ENCODE measurements at regions not wholly inside any gene's neighbourhood (a gene's known extent, or its start where the extent isn't known, plus 50 kb on each side); places are given as distances from the start of the nearest gene placed in this dataset.
"Not testable (repeated sequence)": the region's sequence is repeated elsewhere in the genome, so short reads cannot be mapped to it uniquely, and the experiment has no call there.

DNA sequence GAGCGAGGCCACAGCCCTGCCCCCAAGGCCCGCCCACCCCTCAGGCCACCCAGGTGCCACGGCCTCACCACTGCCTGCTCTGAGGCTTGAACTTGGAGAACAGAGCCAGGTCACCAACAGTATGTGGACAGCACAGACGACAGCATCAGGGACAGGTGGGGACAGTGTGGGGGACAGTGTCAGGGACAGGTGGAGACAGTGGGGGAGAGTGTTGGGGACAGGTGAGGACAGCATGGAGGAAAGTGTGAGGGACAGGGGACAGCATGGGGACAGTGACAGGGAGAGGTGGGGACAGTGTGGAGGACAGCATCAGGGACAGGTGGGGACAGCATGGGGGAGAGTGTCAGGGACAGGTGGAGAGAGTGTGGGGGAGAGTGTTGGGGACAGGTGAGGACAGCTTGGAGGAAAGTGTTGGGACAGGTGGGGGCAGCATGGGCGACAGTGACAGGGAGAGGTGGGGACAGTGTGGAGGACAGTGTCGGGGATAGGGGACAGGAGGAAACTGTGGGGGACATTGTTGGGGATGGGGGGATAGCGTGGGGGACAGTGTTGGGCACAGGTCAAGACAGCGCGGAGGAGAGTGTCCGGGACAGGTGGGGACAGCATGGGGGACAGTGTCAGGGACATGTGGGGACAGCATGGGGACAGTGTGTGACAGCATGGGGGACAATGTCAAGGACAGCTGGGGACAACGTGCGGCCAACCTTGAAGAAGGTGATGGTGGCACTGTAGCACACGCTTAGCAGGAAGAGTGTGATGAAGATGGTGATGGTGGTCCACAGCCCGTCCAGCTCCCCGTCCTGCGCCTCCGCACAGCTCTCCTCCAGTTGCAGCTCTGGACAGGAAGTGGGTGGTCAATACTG, 114.9 kb downstream of the TMEM121 start:
- no peak for DNase-seq

DNA sequence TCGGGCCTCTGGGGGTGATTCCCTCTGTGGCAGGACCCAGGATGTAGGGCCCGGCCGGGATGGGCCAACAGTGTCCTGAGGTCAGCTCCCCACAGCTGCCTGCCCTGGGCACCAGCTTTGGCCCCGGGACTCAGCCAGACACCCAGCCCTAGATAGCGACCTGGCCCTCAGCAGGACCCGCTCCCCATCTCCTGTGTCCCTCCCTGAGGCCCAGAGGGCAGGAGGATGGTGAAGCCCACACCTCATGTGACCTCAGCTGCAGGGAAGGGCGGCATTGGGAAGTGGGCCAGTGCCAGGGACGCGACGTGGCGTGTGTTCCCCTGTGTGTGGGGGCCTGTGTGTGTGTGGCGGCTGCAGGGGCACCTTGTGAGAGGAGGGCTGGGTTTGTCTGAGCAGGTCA, 115.6 kb downstream of the TMEM121 start:
- not testable (repeated sequence) for DNase-seq

DNA sequence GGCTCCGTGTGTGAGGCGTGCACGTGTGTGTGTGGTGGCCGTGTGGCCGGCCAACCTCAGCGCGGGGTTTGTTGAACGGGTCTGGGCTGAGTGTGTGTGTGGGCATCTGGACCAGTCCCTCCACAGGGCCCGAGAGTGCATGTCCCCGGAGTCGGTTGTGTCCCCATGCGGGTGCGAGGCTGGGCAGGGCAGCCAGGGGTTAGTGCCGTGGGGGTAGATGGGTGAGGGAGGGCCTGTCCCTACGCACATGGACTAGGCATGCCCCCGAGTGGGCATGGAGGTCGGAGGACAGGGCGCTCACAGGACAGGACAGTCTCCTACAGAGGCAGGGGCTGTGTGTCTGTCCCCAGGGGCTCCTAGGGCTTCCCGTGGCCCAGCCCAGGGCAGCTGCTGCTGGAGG, 116.1 kb downstream of the TMEM121 start:
- not testable (repeated sequence) for DNase-seq

DNA sequence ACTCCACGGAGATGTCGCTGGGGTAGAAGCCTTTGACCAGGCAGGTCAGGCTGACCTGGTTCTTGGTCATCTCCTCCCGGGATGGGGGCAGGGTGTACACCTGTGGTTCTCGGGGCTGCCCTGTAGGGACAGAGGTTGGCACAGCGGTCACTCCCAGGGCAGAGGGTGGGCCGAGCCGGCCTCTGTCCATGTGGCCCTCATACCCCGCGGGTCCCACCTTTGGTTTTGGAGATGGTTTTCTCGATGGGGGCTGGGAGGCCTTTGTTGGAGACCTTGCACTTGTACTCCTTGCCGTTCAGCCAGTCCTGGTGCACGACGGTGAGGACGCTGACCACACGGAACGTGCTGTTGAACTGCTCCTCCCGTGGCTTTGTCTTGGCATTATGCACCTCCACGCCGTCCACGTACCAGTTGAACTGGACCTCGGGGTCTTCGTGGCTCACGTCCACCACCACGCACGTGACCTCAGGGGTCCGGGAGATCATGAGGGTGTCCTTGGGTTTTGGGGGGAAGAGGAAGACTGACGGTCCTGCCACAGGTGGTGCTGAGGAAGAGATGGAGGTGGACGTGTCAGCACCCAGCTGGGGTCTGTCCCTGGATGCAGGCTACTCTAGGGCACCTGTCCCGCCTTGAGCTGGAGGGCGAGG, 117.1 kb downstream of the TMEM121 start:
- not testable (repeated sequence) for DNase-seq

DNA sequence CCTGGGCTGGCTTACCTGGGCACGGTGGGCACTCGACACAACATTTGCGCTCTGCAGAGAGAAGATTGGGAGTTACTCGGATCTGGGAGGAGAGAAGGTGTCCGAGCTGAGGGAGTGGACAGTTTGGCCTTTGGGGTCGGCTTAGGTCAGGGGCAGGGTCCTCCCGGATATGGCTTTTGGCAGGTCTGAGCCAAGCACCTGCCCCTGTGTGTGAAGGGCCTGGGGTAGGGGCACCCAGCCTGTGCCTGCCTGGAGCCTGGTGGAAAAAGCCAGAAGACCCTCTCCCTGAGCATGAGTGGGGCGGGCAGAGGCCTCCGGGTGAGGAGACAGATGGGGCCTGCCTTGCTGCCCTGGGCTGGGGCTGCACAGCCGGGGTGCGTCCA, 117.7 kb downstream of the TMEM121 start:
- DNase-seq = not testable (repeated sequence)

DNA sequence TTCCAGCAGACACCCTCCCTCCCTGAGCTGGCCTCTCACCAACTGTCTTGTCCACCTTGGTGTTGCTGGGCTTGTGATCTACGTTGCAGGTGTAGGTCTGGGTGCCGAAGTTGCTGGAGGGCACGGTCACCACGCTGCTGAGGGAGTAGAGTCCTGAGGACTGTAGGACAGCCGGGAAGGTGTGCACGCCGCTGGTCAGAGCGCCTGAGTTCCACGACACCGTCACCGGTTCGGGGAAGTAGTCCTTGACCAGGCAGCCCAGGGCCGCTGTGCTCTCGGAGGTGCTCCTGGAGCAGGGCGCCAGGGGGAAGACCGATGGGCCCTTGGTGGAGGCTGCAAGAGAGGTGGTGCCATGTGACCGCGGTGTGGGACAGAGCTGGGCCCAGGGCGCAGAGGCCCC, 118.1 kb downstream of the TMEM121 start:
- DNase-seq = not testable (repeated sequence)

DNA sequence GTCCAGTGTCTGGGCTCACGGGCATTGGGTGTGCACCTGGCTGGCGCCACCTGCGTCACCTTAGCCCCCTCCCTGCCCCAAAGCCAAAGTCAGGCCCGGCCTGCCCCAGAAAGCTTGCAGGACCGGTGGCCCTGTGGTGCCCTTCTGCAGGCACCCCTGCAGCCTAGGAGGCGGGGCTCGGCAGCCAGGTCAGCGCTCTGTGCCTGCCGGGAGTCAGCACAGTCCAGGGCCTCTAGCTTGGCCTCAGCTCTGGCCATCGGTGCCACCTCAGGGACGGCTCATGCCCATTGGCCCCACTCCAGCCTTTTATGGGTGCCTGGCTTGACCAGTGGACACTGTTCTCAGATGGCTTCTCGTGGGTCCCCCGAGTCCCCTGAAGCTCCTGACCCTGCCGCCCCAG, 118.5 kb downstream of the TMEM121 start:
- DNase-seq = not testable (repeated sequence)

DNA sequence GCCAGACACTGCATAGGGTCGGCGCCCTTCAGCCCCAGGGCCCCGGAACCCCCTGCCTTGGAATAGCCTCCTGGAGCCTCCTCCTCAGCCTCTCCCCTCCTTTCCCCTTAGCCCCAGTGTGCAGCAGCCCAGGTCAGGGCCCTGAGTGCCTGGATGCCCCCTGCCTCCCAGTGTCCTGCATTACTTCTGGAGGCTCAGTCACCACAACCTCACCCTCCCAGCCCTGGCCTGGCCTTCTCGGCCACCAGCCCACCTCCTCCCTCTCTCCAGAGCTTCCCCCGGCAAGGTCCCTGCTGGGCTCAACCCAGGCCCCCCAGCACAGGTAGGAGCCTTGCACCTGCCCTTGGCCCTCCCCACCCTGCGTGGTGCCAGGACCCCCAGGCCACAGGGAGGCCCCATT, 119.0 kb downstream of the TMEM121 start:
- not testable (repeated sequence) for DNase-seq

DNA sequence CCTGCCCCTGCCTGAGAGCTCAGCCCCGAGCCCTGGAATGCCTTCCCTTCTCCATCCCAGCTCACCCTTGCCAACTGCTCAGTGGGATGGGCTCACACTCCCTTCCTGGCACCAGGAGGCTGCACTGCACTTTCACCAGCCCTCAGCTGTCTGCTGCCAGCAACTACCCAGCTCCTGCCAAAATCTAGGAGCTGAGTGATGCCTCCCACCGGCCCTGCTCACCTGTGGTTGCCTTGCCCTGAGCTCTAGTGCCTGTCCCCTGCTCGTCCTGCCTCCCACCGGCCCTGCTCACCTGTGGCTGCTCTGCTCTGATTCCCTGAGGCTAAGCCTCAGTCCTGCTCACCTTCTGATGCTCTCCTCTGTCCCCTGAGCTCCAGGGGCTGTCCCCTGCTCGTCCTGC, 119.8 kb downstream of the TMEM121 start:
- DNase-seq = no peak

DNA sequence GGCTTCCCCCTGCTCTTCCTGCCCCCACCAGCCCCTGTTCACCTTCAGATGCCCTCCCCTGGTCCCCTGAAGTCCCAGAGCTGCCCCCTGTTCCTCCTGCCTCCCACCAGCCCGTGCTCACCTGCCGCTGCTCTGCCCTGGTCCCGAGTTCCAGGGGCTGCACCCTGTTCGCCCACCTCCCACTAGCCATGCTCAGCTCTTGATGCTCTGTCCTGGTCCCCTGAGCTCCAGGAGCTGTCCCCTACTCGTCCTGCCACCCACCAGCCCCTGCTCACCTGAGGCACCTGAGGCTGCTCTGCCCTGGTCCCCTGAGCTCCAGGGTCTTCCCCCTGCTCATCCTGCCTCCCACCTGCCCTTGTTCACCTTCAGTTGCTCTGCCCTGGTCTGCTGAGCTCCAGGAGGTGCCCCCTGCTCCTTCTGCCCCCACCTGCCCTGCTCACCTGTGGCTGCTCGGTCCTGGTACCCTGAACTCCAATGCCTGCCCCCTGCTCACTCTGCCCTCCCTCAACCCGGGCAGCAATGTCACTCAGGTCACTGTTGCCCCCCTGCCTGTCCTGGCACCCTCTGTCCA, 120.4 kb downstream of the TMEM121 start:
- not testable (repeated sequence) for DNase-seq

DNA sequence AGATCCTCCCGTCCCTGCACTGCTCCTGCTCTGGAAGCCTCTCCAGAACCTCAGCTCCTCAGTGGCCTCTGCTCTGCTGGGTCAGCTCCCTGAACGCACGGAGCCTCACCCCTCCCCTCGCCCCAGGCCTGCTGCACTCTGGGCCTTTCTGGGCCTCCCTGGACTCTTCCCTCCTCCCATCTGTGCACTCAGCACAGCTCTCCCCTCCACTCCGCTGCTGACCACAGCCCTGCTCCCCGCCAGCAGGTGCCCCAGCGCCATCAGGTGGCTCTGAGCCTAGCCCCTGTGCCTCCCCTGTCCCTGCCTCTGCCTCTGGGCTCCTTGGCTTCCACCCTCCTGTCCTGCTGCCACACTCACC, 121.0 kb downstream of the TMEM121 start:
- not testable (repeated sequence) for DNase-seq

DNA sequence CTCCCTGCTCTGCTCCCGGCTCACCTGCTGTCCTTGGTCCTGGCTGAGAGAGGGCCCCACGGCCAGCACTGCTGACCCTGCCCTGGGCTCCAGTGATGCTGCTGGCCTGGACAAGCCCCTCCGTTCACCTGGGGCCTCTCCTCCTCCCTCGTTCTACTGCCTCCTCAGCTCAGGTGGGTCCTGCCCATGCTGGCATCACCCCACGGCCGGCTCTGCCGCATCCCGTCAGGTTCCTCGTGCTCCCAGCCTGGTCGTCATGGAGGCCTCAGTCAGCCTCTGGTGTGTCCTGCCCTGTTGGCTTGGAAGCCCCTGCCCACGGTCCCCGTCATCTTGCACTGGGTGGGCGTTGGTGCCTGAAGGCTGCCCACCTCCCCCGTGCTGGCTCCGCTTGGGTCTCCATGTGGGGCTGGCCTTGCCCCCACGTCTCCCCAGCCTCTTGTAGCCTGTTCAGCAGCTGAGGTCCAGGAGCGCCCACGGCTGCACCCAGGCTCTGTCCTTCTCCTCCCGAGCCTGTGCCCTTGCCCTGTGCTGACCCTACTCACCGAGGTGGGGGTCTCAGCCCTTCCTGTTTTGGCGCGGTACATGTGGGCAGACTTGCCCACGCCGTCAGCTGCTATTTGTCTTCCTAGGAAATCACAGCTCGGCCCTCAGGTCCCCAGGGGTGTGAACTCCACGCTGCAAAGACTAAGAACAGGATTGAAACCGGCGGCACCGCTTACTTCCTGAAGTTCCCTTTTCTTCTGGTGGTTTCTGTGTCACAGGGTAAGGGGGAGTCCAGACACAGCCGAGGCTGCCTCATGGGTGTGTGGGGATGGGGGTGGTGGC, 121.6 kb downstream of the TMEM121 start:
- DNase-seq = no peak

DNA sequence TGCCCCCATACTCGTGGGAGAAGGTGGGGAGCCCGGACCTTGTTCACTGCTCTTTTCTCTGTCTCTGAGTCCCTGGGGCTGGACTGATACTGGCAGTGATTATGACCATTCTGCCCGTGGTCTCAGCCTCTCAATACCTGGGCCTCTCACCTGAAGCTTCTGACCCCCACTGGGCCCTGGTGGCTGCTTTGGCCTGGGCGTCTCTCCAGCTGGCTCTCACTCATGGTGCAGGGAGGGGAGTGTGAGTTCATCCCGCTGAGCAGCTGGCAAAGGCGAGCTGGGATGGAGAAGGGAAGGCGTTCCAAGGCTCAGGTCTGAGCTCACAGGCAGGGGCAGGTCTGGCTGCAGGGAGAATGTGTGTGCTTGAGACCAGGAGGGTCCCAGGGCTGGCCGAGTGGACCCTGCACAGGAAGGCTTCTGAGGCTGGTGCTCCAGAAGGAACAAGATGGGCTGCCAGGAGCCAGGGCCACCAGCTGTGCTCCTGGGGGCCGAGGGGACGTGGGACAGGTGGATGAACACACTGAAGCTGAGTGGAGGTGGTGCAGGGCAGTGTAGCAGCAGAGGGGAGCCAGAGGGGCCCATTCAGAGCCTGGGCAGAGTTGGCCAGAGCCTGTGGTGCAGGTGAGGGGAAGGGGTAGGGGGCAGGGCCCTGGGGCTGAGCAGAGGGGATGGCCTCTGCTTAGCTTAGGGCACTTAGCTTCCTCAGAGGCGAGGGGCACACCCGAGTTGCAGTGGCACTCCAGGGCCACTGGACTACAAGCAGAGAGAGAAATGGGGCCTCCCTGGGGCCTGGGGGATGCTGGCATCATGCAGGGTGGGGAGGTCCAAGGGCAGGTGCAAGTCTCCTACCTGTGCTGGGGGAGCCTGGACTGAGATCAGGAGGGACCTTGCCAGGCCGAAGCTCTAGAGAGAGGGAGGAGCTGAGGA, 122.5 kb downstream of the TMEM121 start:
- not testable (repeated sequence) for DNase-seq

DNA sequence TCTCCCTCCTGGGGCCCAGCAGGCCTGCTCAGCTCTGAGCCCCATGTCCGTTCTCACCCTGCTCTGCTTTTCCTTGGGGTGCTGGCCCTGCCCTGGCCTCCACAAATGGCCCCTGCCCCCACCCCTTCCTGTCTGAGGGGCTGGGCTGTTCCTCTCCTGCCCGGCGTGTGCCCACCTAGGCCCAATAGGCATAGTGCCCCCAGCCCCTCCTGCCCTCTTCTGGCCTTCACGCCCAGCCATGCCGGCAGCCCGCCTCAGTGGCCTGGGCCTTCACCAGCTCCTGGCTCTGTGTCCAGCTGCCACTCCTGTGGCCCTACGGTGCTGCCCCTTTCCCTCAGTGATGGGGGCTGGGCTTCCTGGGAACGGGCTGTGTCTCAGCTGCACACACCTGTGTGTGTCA, 125.9 kb downstream of the TMEM121 start:
- not testable (repeated sequence) for DNase-seq

DNA sequence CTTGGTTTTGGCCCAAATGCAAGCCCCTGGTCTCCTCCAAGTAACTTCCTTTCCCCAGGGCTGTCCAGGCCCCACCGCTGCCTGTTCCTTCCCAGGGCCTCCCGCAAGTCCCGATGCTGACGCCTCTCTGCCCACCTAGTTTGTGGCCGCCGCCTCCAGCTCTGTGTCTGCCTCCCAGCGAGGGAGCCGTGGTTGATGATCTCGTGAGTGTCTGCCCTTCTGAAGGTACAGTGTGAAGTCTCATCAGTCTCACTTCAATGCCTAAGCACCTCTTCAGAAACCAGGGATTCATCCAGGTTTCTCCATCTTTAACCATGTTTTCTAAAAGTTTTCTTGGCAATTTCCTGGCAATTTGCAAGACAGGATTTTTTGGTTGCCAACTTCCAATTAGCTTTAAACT, 127.5 kb downstream of the TMEM121 start:
- DNase-seq = not testable (repeated sequence)

DNA sequence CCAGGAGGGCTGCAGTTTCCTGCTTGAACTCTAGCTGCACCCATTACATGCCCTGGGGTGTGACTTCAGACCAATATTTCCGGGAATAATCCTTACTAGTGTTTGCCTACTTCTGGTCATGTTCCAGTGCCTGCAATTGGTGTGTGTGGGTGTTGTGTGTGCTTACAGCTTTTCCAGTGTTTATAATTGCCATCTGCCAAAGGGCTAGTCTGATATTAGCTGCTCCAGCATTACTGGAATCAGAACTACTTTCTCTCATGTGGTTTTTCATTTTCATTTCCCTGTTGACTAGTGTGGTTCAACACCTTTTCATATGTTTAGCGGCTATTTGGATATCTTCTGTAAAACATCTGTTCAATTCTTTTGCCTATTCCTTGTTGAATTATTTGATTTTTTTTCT, 132.9 kb downstream of the TMEM121 start:
- not testable (repeated sequence) for DNase-seq

DNA sequence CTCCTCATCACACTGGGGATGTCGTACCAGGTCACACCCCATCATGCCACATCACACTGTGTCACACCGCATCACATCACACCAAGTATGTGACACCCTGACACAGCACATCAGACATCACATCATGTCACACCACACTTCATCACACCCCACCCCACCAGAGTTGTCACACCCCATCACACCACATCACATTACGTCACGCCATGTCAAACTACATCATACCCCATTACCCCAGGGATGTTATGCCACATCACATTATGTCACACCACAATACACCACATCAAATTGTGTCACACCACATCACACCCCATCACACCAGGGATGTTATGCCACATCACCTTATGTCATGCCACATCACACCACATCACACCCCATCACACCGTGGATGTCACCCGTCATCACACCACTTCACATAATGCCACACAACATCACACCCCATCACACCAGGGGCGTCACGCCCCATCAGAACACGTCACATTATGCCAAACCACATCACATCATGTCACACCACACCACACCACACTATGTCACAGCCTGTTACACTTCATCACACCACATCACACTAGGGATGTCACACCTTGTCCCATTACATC, 133.6 kb downstream of the TMEM121 start:
- no peak for DNase-seq

DNA sequence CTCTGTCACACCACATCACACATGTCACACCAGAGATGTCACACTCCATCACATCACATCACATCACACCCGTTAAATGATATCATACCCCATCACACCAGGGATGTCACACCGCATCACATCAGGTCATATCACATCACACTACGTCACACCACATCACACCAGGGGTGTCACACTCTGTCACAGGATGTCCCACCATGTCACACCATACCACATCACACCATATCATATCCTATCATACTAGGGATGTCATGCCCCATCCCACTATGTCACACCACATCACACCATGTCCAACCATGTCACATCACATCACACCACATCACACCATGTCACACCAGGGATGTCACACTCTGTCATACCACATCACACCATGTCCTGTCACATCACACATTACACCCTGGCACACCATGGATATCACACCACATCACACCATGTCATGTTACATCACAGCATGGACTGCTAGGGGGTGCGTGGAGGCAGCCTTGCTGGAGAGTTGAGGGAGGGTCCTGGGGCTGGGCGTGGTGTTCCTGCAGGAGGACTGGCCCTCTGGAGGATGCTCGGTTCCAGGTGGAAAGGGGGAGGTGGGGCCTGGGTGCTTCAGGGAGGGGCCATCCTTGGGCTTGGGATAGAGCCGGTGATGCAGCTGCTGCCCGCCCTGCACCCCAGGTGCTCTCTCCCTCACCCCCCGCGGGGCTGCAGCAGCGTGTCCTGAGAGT, 134.6 kb downstream of the TMEM121 start:
- no peak for DNase-seq

DNA sequence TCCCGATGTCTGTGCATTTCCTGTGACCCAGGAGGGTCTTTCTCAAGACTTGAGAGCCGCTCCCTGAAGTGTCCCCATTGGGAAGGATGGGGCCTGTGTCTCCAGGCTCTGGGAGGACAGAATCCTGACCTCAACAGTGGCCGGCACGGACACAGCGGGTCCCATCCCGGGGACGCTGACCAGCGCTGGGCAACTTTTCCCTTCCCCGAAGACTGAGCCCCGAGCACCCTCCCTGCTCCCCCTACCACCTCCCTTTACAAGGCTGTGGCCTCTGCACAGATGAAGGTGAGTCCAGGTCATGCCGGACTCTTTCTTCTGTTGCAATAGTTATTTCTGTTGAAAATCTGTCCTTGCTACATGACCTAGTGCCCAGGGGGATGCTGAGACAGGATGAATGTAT, 135.7 kb downstream of the TMEM121 start:
- not testable (repeated sequence) for DNase-seq

DNA sequence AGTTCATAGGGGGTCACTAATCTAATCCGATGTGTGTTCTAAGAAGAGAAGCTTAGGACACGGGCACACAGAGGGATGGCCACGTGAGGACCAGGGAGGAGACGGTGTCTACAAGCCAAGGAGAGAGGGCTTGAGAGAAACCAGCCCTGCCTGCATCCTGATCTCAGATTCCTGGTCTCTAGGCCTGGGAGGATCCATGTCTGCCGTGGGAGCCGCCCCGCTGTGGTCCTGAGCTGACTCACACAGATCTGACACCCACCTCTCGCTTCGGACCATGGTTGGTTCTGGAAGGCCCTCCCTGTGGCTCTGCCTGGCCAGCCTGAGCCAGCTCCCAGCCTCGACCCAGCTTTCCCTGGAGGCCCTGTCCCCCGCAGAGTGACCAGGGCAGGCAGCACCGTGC, 136.2 kb downstream of the TMEM121 start:
- DNase-seq = not testable (repeated sequence)

DNA sequence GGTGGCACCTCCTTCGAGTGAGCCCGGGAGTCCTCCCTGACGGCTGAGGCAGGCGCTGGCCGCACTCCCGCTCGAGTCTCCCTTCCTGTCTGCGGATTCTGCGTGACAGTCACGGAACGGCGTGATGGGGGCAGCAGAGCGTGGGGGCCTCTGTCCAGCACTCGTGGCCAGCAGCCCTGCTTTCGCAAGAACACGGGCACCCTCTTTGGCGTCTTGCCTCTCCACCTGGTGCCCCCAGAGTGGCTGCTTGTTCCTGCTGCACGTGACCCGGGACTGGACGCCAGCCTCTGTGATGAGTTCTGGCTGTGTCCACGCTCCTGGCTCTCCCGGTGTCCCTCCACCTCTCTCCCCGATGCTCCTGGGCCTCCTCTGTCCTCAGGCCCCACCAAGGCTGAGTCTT, 136.9 kb downstream of the TMEM121 start:
- DNase-seq = not testable (repeated sequence)

All from NCI-H524 treated with DMSO at 0.1 percent for 48 hours (cell line).